ENCODE measurements at regions not wholly inside any gene's neighbourhood (a gene's known extent, or its start where the extent isn't known, plus 50 kb on each side); places are given as distances from the start of the nearest gene placed in this dataset.
A peak's percentile ranks its signal among the peaks of the same experiment; 100 is the strongest.

- DNase-seq = no peak
- no peak for TF ChIP-seq CTCF (IDR thresholded peaks at IDR 0.05; ENCODE audit: low read depth, low read length)
Observed at GRCh38 chr6:160926281-160927276, 65.0 kb upstream of the MAP3K4 start.

GRCh38 chr6:160927416-160927815, 64.2 kb upstream of the MAP3K4 start:
- Histone ChIP-seq H3K36me3 (no peaks in the 10 kb centered on the region), H3K9me3 (no peaks in the 10 kb centered on the region), H3K4me1 (no peaks in the 10 kb centered on the region), H3K4me3 (ENCODE audit: low read depth, low read length) (no peak overlapping the region), H3K27me3 (peaks cover 19% of the 10 kb centered on the region)
- DNase-seq = no peak
- TF ChIP-seq CTCF (IDR thresholded peaks at IDR 0.05; ENCODE audit: low read depth, low read length) = no peak

More at GRCh38 chr6:160926281-160927276, 65.0 kb upstream of the MAP3K4 start:
- Histone ChIP-seq H3K4me3 (ENCODE audit: low read depth, low read length) (no peak overlapping the region), H3K36me3 (no peaks in the 10 kb centered on the region), H3K9me3 (no peaks in the 10 kb centered on the region), H3K4me1 (no peaks in the 10 kb centered on the region), H3K27me3 (peaks cover 19% of the 10 kb centered on the region)

GRCh38 chr6:160929361-160929760, 62.2 kb upstream of the MAP3K4 start:
- Histone ChIP-seq H3K36me3 (no peaks in the 10 kb centered on the region), H3K4me3 (ENCODE audit: low read depth, low read length) (no peak overlapping the region), H3K27me3 (peaks cover 19% of the 10 kb centered on the region), H3K4me1 (no peaks in the 10 kb centered on the region), H3K9me3 (no peaks in the 10 kb centered on the region)
- TF ChIP-seq CTCF (IDR thresholded peaks at IDR 0.05; ENCODE audit: low read depth, low read length) = no peak
- DNase-seq = no peak

GRCh38 chr6:160929831-160930230, 61.7 kb upstream of the MAP3K4 start:
- H3K36me3 ChIP-seq = no peaks in the 10 kb centered on the region
- no peaks in the 10 kb centered on the region for H3K9me3 ChIP-seq
- H3K4me3 ChIP-seq (ENCODE audit: low read depth, low read length) = no peak overlapping the region
- DNase-seq = no peak
- no peak for TF ChIP-seq CTCF (IDR thresholded peaks at IDR 0.05; ENCODE audit: low read depth, low read length)
- peaks cover 19% of the 10 kb centered on the region for H3K27me3 ChIP-seq
- H3K4me1 ChIP-seq = no peaks in the 10 kb centered on the region

GRCh38 chr6:160930547-160931377, 60.8 kb upstream of the MAP3K4 start:
- peak; percentile 80 for TF ChIP-seq CTCF (IDR thresholded peaks at IDR 0.05; ENCODE audit: low read depth, low read length)

More at GRCh38 chr6:160930547-160931377, 60.8 kb upstream of the MAP3K4 start:
- peak overlapping the region; percentile 46 for H3K4me3 ChIP-seq (ENCODE audit: low read depth, low read length)
- no peaks in the 10 kb centered on the region for H3K9me3 ChIP-seq
- peak; percentile 75 for DNase-seq
- H3K27me3 ChIP-seq = peaks cover 19% of the 10 kb centered on the region
- H3K36me3 ChIP-seq = no peaks in the 10 kb centered on the region
- H3K4me1 ChIP-seq = no peaks in the 10 kb centered on the region

Measured in BE2C (cell line).